ENCODE measurements at regions not wholly inside any gene's neighbourhood (a gene's known extent, or its start where the extent isn't known, plus 50 kb on each side); places are given as distances from the start of the nearest gene placed in this dataset.
"Not testable (repeated sequence)": the region's sequence is repeated elsewhere in the genome, so short reads cannot be mapped to it uniquely, and the experiment has no call there.

DNA sequence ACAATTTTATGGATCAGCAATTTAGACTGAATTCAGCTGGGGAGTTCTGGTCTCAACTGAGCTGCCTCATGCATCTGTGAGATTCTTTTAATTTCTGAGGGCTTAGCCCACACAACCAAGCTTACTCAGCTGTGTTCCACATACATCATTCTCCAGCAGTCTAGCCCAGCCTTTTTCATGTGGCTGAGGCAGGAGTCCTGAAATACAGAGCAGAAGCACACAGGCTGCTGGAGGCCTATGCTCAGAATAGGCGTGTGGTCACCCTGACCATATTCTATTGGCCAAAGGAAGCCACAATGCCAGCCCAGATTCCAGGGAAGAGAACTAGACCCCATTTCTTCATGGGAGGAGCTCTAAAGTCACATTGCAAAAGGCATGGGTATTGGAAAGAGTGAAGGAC, 72.3 kb upstream of the DHRS4 start:
- Mint-ChIP-seq H3K4me1 (ENCODE audit: low read depth, unreplicated experiment) (peaks cover 3% of the 10 kb centered on the region), H3K36me3 (ENCODE audit: unreplicated experiment) (no peaks in the 10 kb centered on the region), H3K9me3 (ENCODE audit: unreplicated experiment) (peaks cover 2% of the 10 kb centered on the region), H3K27me3 (ENCODE audit: unreplicated experiment) (no peaks in the 10 kb centered on the region), H3K4me3 (ENCODE audit: unreplicated experiment) (no peak overlapping the region), H3K27ac (ENCODE audit: unreplicated experiment) (no peak overlapping the region)
- TF ChIP-seq, protein P1, sequence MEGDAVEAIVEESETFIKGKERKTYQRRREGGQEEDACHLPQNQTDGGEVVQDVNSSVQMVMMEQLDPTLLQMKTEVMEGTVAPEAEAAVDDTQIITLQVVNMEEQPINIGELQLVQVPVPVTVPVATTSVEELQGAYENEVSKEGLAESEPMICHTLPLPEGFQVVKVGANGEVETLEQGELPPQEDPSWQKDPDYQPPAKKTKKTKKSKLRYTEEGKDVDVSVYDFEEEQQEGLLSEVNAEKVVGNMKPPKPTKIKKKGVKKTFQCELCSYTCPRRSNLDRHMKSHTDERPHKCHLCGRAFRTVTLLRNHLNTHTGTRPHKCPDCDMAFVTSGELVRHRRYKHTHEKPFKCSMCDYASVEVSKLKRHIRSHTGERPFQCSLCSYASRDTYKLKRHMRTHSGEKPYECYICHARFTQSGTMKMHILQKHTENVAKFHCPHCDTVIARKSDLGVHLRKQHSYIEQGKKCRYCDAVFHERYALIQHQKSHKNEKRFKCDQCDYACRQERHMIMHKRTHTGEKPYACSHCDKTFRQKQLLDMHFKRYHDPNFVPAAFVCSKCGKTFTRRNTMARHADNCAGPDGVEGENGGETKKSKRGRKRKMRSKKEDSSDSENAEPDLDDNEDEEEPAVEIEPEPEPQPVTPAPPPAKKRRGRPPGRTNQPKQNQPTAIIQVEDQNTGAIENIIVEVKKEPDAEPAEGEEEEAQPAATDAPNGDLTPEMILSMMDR (IDR thresholded peaks at IDR 0.05; ENCODE audit: partially characterized antibody, unreplicated experiment), result no peak
- no peak for DNase-seq

GRCh38 chr14:23883684-23884540, 69.7 kb upstream of the DHRS4 start:
- Mint-ChIP-seq H3K4me3 (ENCODE audit: unreplicated experiment) (no peak overlapping the region), H3K9me3 (ENCODE audit: unreplicated experiment) (peaks cover 3% of the 10 kb centered on the region), H3K4me1 (ENCODE audit: low read depth, unreplicated experiment) (peaks cover 3% of the 10 kb centered on the region), H3K27me3 (ENCODE audit: unreplicated experiment) (no peaks in the 10 kb centered on the region), H3K27ac (ENCODE audit: unreplicated experiment) (peak overlapping the region; percentile 41), H3K36me3 (ENCODE audit: unreplicated experiment) (peaks cover 5% of the 10 kb centered on the region)
- TF ChIP-seq, protein P1 (IDR thresholded peaks at IDR 0.05; ENCODE audit: partially characterized antibody, unreplicated experiment), result no peak
- no peak for DNase-seq

- Mint-ChIP-seq H3K4me3 (ENCODE audit: unreplicated experiment) (no peak overlapping the region), H3K36me3 (ENCODE audit: unreplicated experiment) (peaks cover 5% of the 10 kb centered on the region), H3K27me3 (ENCODE audit: unreplicated experiment) (no peaks in the 10 kb centered on the region), H3K27ac (ENCODE audit: unreplicated experiment) (no peak overlapping the region), H3K9me3 (ENCODE audit: unreplicated experiment) (peaks cover 3% of the 10 kb centered on the region), H3K4me1 (ENCODE audit: low read depth, unreplicated experiment) (peaks cover 3% of the 10 kb centered on the region)
- DNase-seq, result no peak
- TF ChIP-seq, protein P1 (IDR thresholded peaks at IDR 0.05; ENCODE audit: partially characterized antibody, unreplicated experiment), result no peak
Measured at GRCh38 chr14:23884541-23884904, 69.0 kb upstream of the DHRS4 start.

DNA sequence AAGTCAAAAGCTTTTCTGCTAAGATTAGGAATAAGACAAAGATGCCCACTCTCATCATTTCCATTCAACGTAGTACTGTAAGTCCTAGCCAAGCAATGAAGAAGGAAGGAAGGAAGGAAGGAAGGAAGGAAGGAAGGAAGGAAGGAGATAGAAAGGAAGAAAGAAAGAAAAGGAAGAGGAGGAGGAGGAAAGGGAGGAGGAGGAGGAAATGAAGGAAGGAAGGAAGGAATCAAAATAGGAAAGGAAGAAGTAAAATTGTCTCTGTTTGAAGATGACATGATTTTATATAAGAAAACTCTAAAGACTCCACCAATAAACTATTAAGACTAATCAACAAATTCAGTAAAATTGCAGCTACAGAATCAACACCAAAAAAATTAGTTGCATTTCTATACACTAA, 66.0 kb upstream of the DHRS4 start:
- H3K4me3 Mint-ChIP-seq (ENCODE audit: unreplicated experiment), result no peak overlapping the region
- no peak for DNase-seq
- TF ChIP-seq, protein P1 (IDR thresholded peaks at IDR 0.05; ENCODE audit: partially characterized antibody, unreplicated experiment), result no peak
- peaks cover 5% of the 10 kb centered on the region for H3K36me3 Mint-ChIP-seq (ENCODE audit: unreplicated experiment)
- H3K9me3 Mint-ChIP-seq (ENCODE audit: unreplicated experiment), result peaks cover 5% of the 10 kb centered on the region
- H3K4me1 Mint-ChIP-seq (ENCODE audit: low read depth, unreplicated experiment), result peaks cover 3% of the 10 kb centered on the region
- no peak overlapping the region for H3K27ac Mint-ChIP-seq (ENCODE audit: unreplicated experiment)
- no peaks in the 10 kb centered on the region for H3K27me3 Mint-ChIP-seq (ENCODE audit: unreplicated experiment)

DNA sequence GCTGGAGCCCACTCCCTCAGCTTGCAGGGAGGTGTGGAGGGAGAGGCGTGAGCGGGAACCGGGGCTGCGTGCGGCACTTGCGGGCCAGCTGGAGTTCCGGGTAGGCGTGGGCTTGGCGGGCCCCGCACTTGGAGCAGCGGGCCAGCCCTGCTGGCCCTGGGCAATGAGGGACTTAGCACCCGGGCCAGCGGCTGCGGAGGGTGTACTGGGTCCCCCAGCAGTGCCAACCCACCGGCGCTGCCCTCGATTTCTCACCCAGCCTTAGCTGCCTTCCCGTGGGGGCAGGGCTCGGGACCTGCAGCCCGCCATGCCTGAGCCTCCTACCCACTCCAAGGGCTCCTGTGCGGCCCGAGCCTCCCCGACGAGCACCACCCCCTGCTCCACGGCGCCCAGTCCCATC, 61.9 kb upstream of the DHRS4 start:
- H3K4me1 Mint-ChIP-seq (ENCODE audit: low read depth, unreplicated experiment); H3K4me3 Mint-ChIP-seq (ENCODE audit: unreplicated experiment); H3K9me3 Mint-ChIP-seq (ENCODE audit: unreplicated experiment): not testable (repeated sequence)

DNA sequence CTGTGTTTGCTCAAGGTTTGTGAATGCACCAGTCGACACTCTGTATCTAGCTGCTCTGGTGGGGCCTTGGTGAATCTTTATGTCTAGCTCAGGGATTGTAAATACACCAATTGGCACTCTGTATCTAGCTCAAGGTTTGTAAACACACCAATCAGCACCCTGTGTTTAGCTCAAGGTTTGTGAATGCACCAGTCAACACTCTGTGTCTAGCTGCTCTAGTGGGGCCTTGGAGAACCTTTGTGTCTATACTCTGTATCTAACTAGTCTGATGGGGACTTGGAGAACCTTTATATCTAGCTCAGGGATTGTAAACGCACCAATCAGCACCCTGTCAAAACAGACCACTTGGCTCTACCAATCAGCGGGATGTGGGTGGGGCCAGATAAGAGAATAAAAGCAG, 61.3 kb upstream of the DHRS4 start:
- H3K4me3 Mint-ChIP-seq (ENCODE audit: unreplicated experiment); H3K27me3 Mint-ChIP-seq (ENCODE audit: unreplicated experiment); DNase-seq; H3K36me3 Mint-ChIP-seq (ENCODE audit: unreplicated experiment); H3K9me3 Mint-ChIP-seq (ENCODE audit: unreplicated experiment); H3K4me1 Mint-ChIP-seq (ENCODE audit: low read depth, unreplicated experiment); H3K27ac Mint-ChIP-seq (ENCODE audit: unreplicated experiment): not testable (repeated sequence)

More for the DNA sequence above, 61.9 kb upstream of the DHRS4 start:
- H3K36me3 Mint-ChIP-seq (ENCODE audit: unreplicated experiment); H3K27ac Mint-ChIP-seq (ENCODE audit: unreplicated experiment); H3K27me3 Mint-ChIP-seq (ENCODE audit: unreplicated experiment); DNase-seq: not testable (repeated sequence)
